NCI-H748 treated with DMSO at 0.1 percent for 48 hours (cell line): ENCODE measurements at regions not wholly inside any gene's neighbourhood (a gene's known extent, or its start where the extent isn't known, plus 50 kb on each side); places are given as distances from the start of the nearest gene placed in this dataset.
A peak's percentile ranks its signal among the peaks of the same experiment; 100 is the strongest.

Experiments used
- DNase-seq: peaks from one replicate; lab custom pipeline; 2025; lab: John Stamatoyannopoulos, UW

DNA sequence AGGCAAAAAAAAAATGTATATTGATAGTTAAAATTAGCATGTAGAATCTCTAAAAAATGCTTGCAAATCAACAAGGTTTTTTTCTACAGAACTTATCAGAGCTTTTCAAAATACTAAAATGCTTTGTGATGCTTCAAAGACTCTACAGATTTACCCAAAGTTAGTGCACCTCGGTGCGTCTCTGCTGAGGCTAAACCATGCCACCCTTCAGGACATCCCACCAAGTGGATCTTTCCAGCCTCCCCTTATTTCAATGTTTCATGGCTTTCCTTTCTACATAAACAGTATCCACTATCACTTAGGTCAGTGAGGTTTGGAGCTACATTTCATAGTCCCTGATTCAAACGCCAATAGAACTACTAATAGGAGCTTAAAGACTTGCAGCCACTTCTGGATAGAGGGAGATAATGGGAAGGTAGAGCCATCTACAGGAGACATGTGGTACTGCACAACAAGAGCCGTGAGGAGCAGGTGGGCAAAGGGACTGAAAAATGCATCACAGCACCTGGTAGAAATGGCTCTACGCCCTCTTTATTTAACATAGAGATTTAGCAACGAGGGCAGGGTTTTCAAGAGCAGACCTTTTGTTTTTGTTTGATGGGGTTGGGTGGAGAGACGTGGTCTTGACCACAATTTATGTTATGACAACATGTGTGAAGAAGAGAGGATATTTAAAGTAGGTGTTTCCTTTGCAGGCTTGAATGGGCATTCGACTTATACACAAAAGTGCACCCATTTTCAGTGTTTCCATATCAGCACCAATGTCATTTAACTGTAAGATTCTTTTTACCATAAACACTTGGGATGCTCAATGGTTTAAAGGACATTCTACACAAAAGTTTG is 56.1 kb upstream of the SLC35G4 start:
- DNase-seq = peak; percentile 52

DNA sequence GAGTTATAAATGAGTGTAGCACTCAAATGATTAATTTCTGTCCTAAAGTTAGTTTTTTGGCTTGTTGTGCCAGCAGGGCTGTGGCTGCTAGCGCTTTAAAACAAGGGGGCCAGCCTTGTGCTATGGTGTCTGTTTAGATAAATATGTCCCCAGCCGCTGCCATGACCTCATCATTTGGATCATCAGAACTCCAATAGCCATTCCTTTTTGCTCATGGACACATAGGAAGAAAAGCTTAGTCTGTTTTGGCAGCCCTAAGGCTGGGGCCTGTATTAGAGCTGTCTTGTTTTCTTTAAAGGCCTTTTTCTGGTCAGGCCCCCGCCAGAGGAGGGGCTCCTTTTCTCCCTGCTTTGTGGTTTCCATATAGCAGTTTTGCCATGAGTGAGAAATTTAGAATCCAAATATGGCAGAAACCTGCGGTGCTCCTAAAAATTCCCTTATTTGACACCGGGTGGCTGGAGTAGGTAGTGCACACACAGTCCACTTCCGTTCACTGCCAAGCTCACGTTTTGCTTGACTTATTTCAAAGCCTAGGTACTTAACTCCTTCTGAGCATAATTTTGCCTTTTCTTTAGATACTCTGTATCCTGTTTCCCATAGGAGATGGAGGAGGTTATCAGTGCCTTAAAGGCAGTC is 60.4 kb upstream of the SLC35G4 start:
- no peak for DNase-seq

DNA sequence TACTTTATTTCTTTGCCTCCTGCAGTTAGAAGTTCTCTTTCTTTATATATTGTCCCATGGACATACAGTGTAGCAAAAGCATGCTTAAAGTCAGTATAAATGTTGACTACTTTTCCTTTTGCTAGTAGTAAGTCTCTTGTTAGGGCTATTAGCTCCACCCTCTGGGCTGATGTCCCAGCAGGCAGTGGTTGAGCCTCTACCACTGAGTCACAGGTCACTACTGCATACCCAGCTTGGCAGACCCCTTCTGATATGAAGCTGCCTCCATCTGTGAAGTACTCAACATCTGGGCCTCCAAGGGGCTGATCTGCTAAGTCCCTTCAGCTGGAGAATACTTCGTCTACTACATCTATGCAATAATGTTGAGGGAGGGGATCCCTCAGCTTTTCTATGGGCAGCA is 61.0 kb upstream of the SLC35G4 start:
- no peak for DNase-seq

- DNase-seq = no peak
Observed at GRCh38 chr18:11544060-11544633, 65.2 kb upstream of the SLC35G4 start.

GRCh38 chr18:11541179-11541578 is 68.2 kb upstream of the SLC35G4 start:
- no peak for DNase-seq

GRCh38 chr18:11533942-11534496 is 75.4 kb upstream of the SLC35G4 start:
- DNase-seq = no peak

- no peak for DNase-seq
Observed at GRCh38 chr18:11533513-11533890, 75.9 kb upstream of the SLC35G4 start.

DNA sequence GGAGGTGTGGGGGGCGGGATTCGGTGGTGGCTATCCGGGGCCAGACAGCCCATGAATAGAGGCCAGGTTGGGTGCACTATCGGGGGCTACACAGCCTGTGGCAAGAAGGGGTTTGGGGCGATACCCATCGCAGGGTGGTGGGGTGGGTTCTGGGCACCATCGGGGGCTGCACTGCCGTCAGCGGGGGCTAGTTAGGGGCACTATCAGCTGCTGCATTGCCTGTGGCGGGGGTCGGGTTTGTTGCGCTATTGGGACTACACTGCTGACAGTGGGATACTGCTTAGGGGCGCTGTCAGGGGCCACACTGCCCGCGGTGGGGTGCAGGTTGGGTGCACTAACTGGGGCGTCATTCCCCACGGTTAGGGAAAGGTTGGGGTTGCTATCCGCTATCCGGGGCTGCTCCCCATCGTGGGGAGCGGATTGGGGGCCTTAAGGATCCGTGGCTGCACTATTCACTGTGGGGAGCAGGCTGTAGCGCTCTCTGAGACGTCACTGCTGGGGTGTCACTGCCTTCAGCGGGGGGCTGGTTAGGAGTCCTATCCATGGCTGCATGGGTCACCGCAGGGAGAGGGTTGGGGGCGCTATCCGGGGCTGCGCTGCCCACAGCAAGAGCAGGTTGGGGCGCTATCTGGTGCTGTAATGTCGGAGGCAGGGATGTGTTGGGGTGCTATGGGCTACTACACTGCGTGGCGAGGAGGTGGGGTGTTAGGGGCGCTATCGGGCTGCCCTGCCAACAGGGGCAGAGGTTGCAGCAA is 76.5 kb upstream of the SLC35G4 start:
- no peak for DNase-seq

GRCh38 chr18:11529081-11529480 is 80.3 kb upstream of the SLC35G4 start:
- DNase-seq = no peak

GRCh38 chr18:11526675-11527074 is 82.7 kb upstream of the SLC35G4 start:
- no peak for DNase-seq

- DNase-seq = no peak
Observed at GRCh38 chr18:11523804-11524203, 85.6 kb upstream of the SLC35G4 start.

- no peak for DNase-seq
Observed at GRCh38 chr18:11522992-11523391, 86.4 kb upstream of the SLC35G4 start.

- no peak for DNase-seq
Observed at GRCh38 chr18:11521853-11522252, 87.5 kb upstream of the SLC35G4 start.

DNA sequence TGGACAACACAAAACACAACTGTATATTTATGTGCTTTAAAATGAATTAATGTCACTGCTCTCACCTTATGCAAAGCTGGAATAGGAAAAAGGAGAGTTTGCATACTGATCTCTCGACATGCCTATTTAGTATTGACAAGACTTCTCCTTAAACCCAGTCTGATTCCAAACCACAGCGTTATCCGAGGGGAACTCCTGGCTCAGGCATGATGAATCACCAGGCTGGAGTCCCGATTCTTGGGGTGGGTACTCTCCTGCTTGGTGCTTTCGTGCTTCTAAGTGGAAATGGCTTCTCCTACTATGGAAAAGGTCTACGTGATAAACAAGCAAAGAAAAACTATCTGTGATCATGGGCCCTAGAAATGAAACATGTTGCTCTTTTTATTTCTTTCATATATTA is 88.9 kb upstream of the SLC35G4 start:
- no peak for DNase-seq

GRCh38 chr18:11518788-11519685 is 90.4 kb upstream of the SLC35G4 start:
- peak; percentile 3 for DNase-seq

- DNase-seq = no peak
Observed at GRCh38 chr18:11517704-11518103, 91.7 kb upstream of the SLC35G4 start.

DNA sequence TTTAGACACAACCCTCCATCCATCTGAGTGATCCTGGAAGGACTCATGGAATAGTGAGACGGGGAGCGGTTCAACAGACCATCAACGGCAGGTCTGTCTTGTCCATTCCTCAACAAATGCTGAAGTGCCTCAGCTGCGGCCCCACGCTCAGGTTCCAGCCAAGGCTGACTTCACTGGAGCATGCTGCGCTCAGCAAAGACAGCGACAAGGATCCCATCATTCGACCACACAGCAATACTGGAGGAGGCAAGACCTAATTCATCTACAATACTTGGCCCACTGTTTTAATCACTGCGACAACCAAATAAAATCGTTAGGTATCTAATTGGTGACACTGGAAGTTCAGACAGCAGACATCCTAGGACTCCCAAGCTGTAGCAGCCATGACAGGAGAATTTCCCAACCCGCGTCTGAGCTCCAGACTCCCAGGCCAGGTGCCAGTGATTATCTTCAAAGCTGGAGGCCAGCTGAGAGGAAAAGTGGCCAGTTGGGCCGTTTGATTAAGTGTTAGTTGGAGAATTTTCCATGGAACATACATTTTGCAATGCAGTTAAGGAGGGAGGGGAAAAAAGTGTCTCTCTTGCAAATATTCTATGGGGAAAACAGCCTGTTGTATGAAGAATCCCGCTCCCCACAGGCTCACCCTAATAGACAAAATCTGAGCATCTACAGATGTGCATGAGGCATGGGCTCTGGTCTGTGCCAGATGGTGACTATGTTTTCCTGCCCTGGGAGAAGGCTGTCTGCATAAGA is 92.5 kb upstream of the SLC35G4 start:
- no peak for DNase-seq

DNA sequence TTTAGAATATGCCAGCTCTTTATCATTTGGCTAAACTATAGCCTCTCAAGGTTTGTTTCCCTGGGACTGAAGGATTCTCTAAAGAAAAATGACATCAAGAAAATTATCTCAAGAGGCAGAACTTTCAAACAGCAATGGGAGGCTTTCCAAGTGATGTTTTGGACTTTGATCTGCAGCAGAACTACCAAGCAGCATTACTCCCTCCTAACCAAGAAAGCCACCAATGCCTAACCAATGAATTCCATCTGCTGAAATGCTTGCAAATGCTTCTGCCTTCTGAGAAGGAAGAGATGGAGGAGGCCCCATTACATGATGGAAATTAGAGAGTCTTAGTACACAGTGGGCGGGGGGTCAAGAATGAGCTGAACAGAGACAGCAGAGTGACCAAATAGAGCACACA is 95.1 kb upstream of the SLC35G4 start:
- no peak for DNase-seq

DNA sequence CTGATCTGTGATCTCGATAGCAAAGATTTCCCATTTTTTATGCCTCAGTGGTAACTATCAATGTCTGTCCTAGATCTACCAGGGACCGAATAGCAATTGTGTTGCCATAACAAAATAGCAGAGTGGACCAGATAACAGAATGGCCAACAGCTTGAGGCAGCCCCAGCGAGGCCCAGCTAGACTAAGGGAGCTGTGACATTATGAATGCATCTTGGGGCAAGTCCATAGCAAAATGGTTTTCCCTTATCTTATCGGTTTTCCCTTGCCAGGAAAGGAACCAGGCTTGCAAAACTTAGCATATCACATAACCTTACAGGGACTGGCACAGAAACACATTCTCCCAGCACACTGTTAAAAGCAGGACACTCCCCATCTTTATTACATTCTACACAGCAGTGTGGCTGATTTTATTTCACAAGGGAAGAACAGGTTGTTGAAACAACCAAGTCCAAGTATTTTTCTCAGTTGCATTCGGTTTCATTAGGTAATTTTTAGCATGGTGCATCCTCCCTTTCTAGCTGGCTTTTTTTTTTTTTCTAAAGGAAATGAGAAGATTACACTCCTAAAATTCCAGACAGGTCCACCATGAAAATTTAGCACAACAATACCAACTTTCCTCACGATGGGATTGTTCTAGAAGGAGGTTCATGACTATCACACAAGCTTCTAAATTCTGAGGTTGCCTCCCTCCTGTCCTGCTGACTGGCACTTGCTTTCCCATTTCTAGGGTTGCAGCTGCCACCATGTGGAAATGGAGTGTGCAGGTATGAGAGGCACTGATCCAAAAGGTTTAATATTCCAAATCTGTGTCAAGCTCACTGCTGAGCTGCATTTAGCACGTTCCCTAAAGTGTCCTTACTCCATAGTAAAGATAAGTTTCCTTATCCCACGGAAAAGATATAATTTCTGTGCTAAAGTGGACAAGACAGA is 97.0 kb upstream of the SLC35G4 start:
- DNase-seq = no peak
